A549 (cell line): ENCODE measurements at regions not wholly inside any gene's neighbourhood (a gene's known extent, or its start where the extent isn't known, plus 50 kb on each side); places are given as distances from the start of the nearest gene placed in this dataset.

Experiments used
- ATAC-seq, 2 experiments: fragments of 200-7000 bp in 1 of 2; fragments of >200 bp in 1 of 2; cut with Nextera tagmentation in 1 of 2; cut with Tn5 transposase in 1 of 2; 3 replicates each; pipeline versions ENCODE4 v1.8.0 to v1.9.1; 2018 to 2020; ENCODE audit warnings: mild to moderate bottlenecking in 1 of 2, moderate library complexity in 1 of 2
- CTCF ChIA-PET: fragments of 300-600 bp; sonication (Branson Sonifier 250); formaldehyde crosslinking; extraction: SDS; loops from one replicate; lab custom pipeline; 2021; ENCODE audit warnings: antibody characterized with exemption, inconsistent platforms; lab: Yijun Ruan, JAX
- POLR2A ChIA-PET: fragments of 350-600 bp; formaldehyde crosslinking; extraction: SDS; loops from one replicate; lab custom pipeline; 2021; ENCODE audit warnings: antibody characterized with exemption, inconsistent platforms; lab: Yijun Ruan, JAX
- DNase-seq, 2 experiments: peaks; one replicate each; pipeline versions ENCODE4 v3.0.0 to v3.0.0-alpha.2; 2011 to 2016; ENCODE audit warnings: low read depth in 1 of 2, low spot score in 1 of 2
- FAIRE-seq: peaks from 2 replicates; lab custom pipeline; 2011; peaks lifted over from hg19 to GRCh38; lab: Jason Lieb, UNC
- H3K27ac ChIP-seq, 2 experiments: fragments of >200 bp; sonication (Bioruptor Twin); formaldehyde crosslinking; 3 replicates each; pipeline ENCODE4 v1.5.1; 2016 to 2017
- H3K4me1 ChIP-seq: fragments of >200 bp; sonication (Bioruptor Twin); formaldehyde crosslinking; 3 replicates; pipeline ENCODE4 v1.6.1; 2016
- H3K4me2 ChIP-seq: fragments of >200 bp; sonication (Bioruptor Twin); formaldehyde crosslinking; 3 replicates; pipeline ENCODE4 v1.6.1; 2016
- H3K4me3 ChIP-seq: fragments of >200 bp; sonication (Bioruptor Twin); formaldehyde crosslinking; 3 replicates; pipeline ENCODE4 v1.5.1; 2016
- H3K9me3 ChIP-seq: fragments of >200 bp; sonication (Bioruptor Twin); formaldehyde crosslinking; 3 replicates; pipeline ENCODE4 v1.6.1; 2016
- E2F6 ChIP-seq: IDR thresholded peaks from 2 replicates; pipeline ENCODE4 v1.6.1; 2012; ENCODE audit warnings: low read depth, borderline replicate concordance
- EP300 ChIP-seq, 2 experiments: fragments of >200 bp; sonication (Bioruptor Twin); formaldehyde crosslinking; IDR thresholded peaks; 2 replicates in 1 of 2; 3 replicates in 1 of 2; pipeline ENCODE4 v1.6.1; 2016 to 2017
- FOSL2 ChIP-seq, 2 experiments: fragments of 450-650 bp in 1 of 2; fragments of >200 bp in 1 of 2; sonication (Bioruptor Twin) in 1 of 2; formaldehyde crosslinking; IDR thresholded peaks; 2 replicates each; pipeline versions ENCODE4 v1.5.0 to v1.6.1; 2016 to 2020; ENCODE audit warnings: mild to moderate bottlenecking in 1 of 2, moderate library complexity in 1 of 2
- GATA3 ChIP-seq: IDR thresholded peaks from 2 replicates; pipeline ENCODE4 v1.6.1; 2012; ENCODE audit warnings: borderline replicate concordance
- HOXA7 ChIP-seq: fragments of 250-450 bp; sonication (Bioruptor Pico); IDR thresholded peaks from 2 replicates; pipeline ENCODE4 v1.5.0; 2020; ENCODE audit warnings: mild to moderate bottlenecking, moderate library complexity
- JUN ChIP-seq, 2 experiments: fragments of >200 bp; sonication (Bioruptor Twin); formaldehyde crosslinking; IDR thresholded peaks; 2 replicates in 1 of 2; 3 replicates in 1 of 2; pipeline ENCODE4 v1.6.1; 2016 to 2017
- KDM5A ChIP-seq: fragments of 200-600 bp; sonication (generic); IDR thresholded peaks from 2 replicates; pipeline ENCODE4 v1.6.1; 2016; ENCODE audit warnings: antibody characterized with exemption, mild to moderate bottlenecking
- MAX ChIP-seq: IDR thresholded peaks from 2 replicates; pipeline ENCODE4 v1.6.1; 2012
- NR3C1 ChIP-seq: fragments of >200 bp; sonication (Bioruptor Twin); formaldehyde crosslinking; IDR thresholded peaks from 3 replicates; pipeline ENCODE4 v1.6.1; 2017
- PBX3 ChIP-seq: IDR thresholded peaks from 2 replicates; pipeline ENCODE4 v1.6.1; 2012
- PHF8 ChIP-seq: fragments of 200-600 bp; sonication (generic); IDR thresholded peaks from 2 replicates; pipeline ENCODE4 v1.6.1; 2016; ENCODE audit warnings: low read depth, mild to moderate bottlenecking, antibody characterized with exemption, moderate library complexity, borderline replicate concordance
- POLR2AphosphoS2 ChIP-seq: conservative IDR thresholded peaks from 2 replicates; pipeline ENCODE4 v1.6.1; 2012; ENCODE audit warnings: low read length, improper control_type of control experiment, inconsistent platforms
- RAD21 ChIP-seq, 2 experiments: fragments of >200 bp in 1 of 2; sonication (Bioruptor Twin) in 1 of 2; formaldehyde crosslinking in 1 of 2; IDR thresholded peaks in 1 of 2; conservative IDR thresholded peaks in 1 of 2; 2 replicates in 1 of 2; 3 replicates in 1 of 2; pipeline ENCODE4 v1.6.1; 2012 to 2018; ENCODE audit warnings: inconsistent platforms in 1 of 2
- RFX5 ChIP-seq: fragments of 450-650 bp; IDR thresholded peaks from 2 replicates; pipeline ENCODE4 v1.7.1; 2014; ENCODE audit warnings: antibody characterized with exemption, mild to moderate bottlenecking, moderate library complexity
- RNF2 ChIP-seq: fragments of 200-600 bp; sonication (generic); IDR thresholded peaks from 2 replicates; pipeline ENCODE4 v1.6.1; 2016; ENCODE audit warnings: low read depth, mild to moderate bottlenecking, antibody characterized with exemption, moderate library complexity, borderline replicate concordance
- SREBF2 ChIP-seq: fragments of 450-650 bp; IDR thresholded peaks from 2 replicates; pipeline ENCODE4 v1.6.1; 2014; ENCODE audit warnings: mild to moderate bottlenecking, moderate library complexity
- TFCP2L1 ChIP-seq: fragments of 250-450 bp; sonication (Bioruptor Pico); IDR thresholded peaks from 2 replicates; pipeline ENCODE4 v1.5.0; 2021; ENCODE audit warnings: mild to moderate bottlenecking
- TP53 ChIP-seq: fragments of 250-450 bp; sonication (Bioruptor Pico); IDR thresholded peaks from 2 replicates; pipeline ENCODE4 v1.5.0; 2021; ENCODE audit warnings: mild to moderate bottlenecking, moderate library complexity
- ZC3H11A ChIP-seq: fragments of 450-650 bp; IDR thresholded peaks from 2 replicates; pipeline ENCODE4 v1.6.1; 2014; ENCODE audit warnings: antibody characterized with exemption, mild to moderate bottlenecking
- ZFP36 ChIP-seq: fragments of 450-650 bp; IDR thresholded peaks from 2 replicates; pipeline ENCODE4 v1.6.1; 2014; ENCODE audit warnings: borderline replicate concordance; ENCODE audit not compliant: partially characterized antibody
- ZSCAN20 ChIP-seq: fragments of 250-450 bp; sonication (Bioruptor Pico); IDR thresholded peaks from 2 replicates; pipeline ENCODE4 v1.8.0; 2022; ENCODE audit warnings: mild to moderate bottlenecking, moderate library complexity
- WGBS: methylation state at CpG from one replicate; pipeline ENCODE4 v1.1.6; 2017; ENCODE audit errors: missing lambda C conversion rate; 5-methylcytosine and 5-hydroxymethylcytosine counted together

- ATAC-seq (no peak), FAIRE-seq (no peak), DNase-seq (no peak)
- no peaks in the 10 kb centered on the region for H3K9me3 ChIP-seq
- no peak overlapping the region for H3K27ac ChIP-seq
- H3K4me1 ChIP-seq: peaks cover 5% of the 10 kb centered on the region; the same call in 1 of the 3 replicates
- no peak for TF ChIP-seq RFX5
- TF ChIP-seq TFCP2L1 (CRISPR knock-in tag): no peak
- no peak for TF ChIP-seq KDM5A
- no peak for TF ChIP-seq MAX
- TF ChIP-seq PHF8: no peak
- TF ChIP-seq NR3C1: no peak
- no peak for TF ChIP-seq GATA3
- CTCF ChIA-PET: no interaction called here
- H3K4me3 ChIP-seq: no peak overlapping the region
- no peak overlapping the region for H3K4me2 ChIP-seq
- WGBS: 57% methylated on average over 3 of the region's 3 CpGs
- POLR2A ChIA-PET: no interaction called here
Observed at GRCh38 chr10:36540611-36541010, 584.8 kb upstream of the ANKRD30A start.

GRCh38 chr10:36538953-36539586, 586.3 kb upstream of the ANKRD30A start:
- no peak overlapping the region for H3K4me3 ChIP-seq
- FAIRE-seq: no peak
- H3K27ac ChIP-seq: peak overlapping the region in 1 of 2 experiments; percentile 54; a peak in 3 of 6 replicates
- ATAC-seq: peak; percentile 66 to 75; a peak in 5 of 6 replicates
- peak in 1 of 2 experiments; percentile 73 for DNase-seq
- TF ChIP-seq GATA3 (0 out of 2 replicates have a peak, but pooled peaks have one; percentile 31), MAX (0 out of 2 replicates have a peak, but pooled peaks have one; percentile 32), SREBF2 (no peak), RAD21 (conservative IDR thresholded peaks at IDR 0.05 in 1 of 2, IDR thresholded peaks at IDR 0.05 in 1 of 2) (peak in 1 of 2 experiments; percentile 4; a peak in 1 of 5 replicates)
- POLR2A ChIA-PET: no interaction called here
- CTCF ChIA-PET: no interaction called here
- WGBS: 24% methylated on average over 3 of the region's 3 CpGs
- peaks cover 17% of the 10 kb centered on the region for H3K4me1 ChIP-seq
- no peaks in the 10 kb centered on the region for H3K9me3 ChIP-seq
- H3K4me2 ChIP-seq: peak overlapping the region; percentile 24; the same call in 2 of the 3 replicates

GRCh38 chr10:36534471-36535002, 590.9 kb upstream of the ANKRD30A start:
- Histone ChIP-seq H3K27ac (peak overlapping the region in 1 of 2 experiments; percentile 49; a peak in 2 of 6 replicates), H3K4me3 (no peak overlapping the region), H3K9me3 (peaks cover 11% of the 10 kb centered on the region; the same call in 2 of the 3 replicates), H3K4me2 (0 out of 3 replicates have a peak overlapping the region, but pooled peaks have one; percentile 0), H3K4me1 (peaks cover 17% of the 10 kb centered on the region)
- TF ChIP-seq ZSCAN20 (CRISPR knock-in tag) (no peak), FOSL2 (IDR thresholded peaks at IDR 0.05) (no peak), FOSL2 (CRISPR knock-in tag; IDR thresholded peaks at IDR 0.05) (no peak), RNF2 (no peak), ZFP36 (no peak), RFX5 (no peak), PBX3 (no peak), E2F6 (no peak), POLR2AphosphoS2 (no peak), TP53 (no peak), ZC3H11A (no peak), EP300 (IDR thresholded peaks at IDR 0.05) (no peak), HOXA7 (CRISPR knock-in tag) (no peak), JUN (IDR thresholded peaks at IDR 0.05) (no peak)
- WGBS: 47% methylated on average over 5 of the region's 5 CpGs
- FAIRE-seq: no peak
- ChIA-PET CTCF (interaction anchor here (0.6 to 1.0 kb wide), 2 partner anchors 11 to 1036 kb away, joined by 3 read pairs; no protein-coding TSS in a partner anchor), POLR2A (interaction anchor here (1.6 kb wide), 1 partner anchor 255 kb away, joined by 3 read pairs; no protein-coding TSS in a partner anchor)
- ATAC-seq: peak in 1 of 2 experiments; percentile 57; a peak in 2 of 6 replicates
- peak; percentile 3 to 40 for DNase-seq
